HG02884 (cell line): ENCODE measurements at regions not wholly inside any gene's neighbourhood (a gene's known extent, or its start where the extent isn't known, plus 50 kb on each side); places are given as distances from the start of the nearest gene placed in this dataset.

ENCODE experiments used
- ATAC-seq: cut with Tn5 transposase; IDR thresholded peaks from one replicate; pipeline ENCODE4 v1.9.1; 2021; ENCODE audit warnings: mild to moderate bottlenecking, moderate library complexity; ENCODE audit not compliant: unreplicated experiment

DNA sequence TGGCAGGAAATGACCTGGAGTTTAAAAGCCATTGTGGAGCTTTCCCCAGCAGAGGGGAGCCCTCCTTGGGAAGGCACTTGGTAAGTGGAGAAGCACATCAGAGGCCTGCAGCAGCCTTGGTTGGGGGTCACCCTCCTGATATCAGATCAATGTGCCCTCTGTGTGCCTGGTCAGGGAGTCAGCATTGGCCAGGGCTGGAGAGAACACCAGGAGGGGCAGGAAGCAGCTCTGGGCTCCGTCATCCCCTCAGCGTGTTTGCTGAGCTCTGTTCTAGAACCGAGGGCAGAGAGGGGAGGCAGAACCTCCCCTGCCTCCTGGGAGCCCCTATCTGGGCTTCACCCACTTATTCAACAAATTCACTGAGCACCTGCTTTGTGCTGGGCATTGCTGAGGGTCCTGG is 846.0 kb downstream of the TBC1D22A start:
- no peak for ATAC-seq

DNA sequence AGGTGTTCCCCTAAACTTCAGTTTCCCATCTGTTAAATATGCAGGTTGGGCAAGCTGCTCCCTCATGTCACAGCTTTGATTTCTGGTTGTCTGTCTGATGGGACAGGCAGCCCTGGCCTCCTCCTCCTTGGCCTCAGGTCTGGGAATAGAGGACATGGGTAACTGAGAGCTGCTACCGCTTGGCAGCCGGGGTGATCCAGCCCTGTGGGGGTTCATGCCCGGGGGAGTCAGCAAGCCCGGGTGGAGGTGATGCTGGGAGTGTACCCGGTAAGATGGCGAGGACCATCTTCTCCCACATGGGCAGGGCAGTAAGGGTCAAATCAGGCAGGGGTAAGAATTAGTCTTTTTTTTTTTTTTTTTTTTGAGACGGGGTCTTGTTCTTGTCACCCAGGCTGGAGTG is 845.0 kb downstream of the TBC1D22A start:
- ATAC-seq: no peak

DNA sequence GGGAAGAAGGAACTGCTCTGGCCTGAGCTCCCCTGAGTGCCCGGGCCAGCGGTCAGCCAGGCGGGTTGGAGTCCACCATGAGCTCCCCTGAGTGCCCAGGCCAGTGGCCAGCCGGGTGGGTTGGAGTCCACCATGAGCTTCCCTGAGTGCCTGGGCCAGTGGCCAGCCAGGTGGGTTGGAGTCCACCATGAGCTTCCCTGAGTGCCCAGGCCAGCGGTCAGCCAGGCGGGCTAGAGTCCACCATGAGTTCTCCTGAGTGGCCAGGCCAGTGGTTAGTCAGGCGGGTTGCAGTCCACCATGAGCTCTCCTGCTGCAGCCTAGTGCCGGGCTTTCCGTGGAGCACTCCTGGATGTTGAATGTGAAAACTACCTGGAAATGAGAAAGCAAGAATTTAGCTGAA is 844.0 kb downstream of the TBC1D22A start:
- no peak for ATAC-seq

DNA sequence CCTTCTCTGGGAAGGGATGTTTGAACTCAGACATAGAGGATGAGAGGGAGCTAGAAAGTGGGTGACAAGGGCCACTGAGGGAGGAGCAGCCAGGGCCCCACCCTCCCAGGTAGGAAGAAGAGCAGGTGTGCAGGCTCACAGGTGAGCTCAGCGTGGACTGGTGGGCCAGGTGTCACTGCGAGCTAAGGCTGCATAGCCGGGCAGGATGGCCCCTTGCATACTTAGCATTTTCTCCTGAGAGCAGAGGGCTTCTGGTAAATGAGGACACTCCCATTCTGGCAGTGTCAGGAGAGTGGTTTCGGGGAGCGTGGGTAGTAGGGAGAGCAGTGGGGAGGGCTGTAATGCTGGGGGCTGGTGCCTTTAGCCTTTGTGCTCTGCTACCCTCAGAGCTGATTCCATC is 843.4 kb downstream of the TBC1D22A start:
- ATAC-seq: no peak

DNA sequence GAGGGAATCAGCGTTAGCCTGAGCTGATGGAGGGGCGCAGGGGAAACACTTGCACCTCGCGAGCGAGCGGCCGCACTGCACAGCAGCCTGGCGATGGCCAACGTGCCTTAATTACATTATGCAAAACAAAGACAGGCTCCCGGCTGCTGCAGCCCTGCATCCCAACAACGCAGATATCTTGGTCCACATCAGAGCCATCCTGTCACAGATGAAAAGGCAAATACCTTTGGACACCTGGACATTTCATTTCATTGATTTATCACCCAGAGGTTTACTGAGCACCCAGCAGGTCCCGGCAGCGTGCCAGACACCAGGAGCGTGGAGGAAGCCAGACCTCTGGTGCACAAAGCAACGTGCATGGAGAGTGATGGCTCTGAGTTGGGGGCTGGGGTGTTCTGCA is 843.0 kb downstream of the TBC1D22A start:
- ATAC-seq: no peak

DNA sequence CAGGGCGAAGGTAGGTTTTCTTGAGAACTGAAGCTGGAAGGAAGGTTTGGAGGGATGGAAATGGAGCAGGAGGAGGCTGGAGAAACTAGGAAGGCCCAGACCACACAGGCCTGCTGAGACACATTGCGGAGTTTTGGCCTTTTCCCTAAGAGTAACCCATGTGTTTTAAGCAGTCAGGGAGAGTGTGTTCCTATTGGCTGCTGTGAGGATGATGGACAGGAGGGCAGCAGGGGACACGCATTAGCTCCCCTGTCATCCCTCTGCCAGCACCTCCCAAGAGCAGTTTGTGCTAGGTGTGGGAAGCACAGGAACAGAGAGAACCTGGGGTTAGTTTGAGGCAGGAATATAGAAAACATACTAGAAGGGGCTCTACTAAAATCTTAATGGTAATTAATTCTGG is 842.1 kb downstream of the TBC1D22A start:
- no peak for ATAC-seq

DNA sequence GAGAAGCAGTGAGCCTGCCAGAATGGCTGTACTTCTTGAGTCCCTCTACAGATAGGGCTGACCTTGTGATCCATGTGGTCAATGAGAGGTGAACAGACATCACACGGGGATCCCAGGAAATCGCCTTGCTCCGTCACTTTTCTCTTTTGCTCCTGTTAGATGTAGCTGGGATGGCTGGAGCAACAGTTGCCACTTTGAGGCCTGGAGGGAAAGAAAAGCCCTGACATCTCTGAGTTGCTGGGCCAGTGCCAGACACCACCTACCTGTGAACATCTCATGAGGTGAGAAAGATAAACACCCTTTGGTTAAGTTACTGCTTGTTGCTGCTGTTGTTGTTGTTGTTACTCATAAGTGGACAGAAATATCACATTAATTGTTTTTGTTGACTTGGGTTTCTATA is 840.3 kb downstream of the TBC1D22A start:
- no peak for ATAC-seq

DNA sequence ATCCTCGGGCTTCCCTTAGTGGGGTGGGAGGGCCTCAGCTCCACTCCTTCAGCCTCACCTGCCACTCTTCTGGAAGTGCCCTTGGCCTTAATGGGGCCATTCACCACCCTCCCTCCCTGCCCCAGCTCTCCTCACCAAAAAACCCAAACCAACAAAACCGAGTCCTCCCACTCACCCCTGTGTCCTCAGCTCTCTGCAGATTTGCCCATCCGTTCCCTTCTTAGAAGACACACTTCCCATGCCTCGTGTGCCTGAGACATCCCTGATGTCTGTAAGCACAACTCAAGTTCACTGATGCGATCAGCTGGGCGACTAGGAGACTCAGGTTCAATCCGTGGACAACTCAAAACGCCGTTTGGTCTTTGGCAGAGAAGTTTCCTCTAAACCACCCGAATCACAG is 839.2 kb downstream of the TBC1D22A start:
- ATAC-seq: no peak

DNA sequence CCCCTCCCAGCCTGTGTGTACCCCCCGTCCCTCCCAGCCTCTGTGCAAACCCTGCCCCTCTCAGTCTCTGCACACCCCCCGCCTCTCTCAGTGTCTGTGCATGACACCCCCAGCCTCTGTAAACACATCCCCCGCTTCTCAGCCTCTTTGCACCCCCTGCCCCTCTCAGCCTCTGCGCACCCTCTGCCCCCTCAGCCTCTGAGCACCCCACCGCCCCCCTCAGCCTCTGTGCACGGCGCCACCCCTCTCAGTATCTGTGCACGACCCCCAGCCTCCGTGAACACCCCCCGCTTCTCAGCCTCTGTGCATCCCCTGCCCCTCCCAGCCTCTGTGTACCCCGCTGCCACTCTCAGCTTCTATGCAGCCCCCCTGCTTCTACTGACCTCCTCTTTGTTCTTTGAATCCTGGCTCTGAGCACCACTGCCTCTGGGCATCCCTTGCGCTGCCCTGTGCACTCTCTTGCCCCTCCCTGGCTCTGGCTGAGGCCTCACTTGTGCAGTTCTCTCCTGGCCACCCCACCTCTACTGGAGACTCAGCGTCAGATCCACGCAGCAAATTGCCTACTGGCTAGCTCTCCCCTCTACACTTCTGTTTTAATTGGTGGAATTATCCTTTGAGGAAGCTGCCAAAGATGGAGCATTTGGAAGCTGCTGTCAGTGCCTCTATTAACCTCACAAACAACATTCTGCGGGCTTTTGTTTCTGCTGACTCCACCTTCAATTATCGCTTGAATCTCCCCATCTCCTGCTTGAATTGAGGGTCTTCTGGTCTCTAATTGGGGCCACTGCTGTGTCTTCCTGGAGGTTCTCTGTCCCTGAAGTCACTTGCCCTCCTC is 838.6 kb downstream of the TBC1D22A start:
- ATAC-seq: no peak

DNA sequence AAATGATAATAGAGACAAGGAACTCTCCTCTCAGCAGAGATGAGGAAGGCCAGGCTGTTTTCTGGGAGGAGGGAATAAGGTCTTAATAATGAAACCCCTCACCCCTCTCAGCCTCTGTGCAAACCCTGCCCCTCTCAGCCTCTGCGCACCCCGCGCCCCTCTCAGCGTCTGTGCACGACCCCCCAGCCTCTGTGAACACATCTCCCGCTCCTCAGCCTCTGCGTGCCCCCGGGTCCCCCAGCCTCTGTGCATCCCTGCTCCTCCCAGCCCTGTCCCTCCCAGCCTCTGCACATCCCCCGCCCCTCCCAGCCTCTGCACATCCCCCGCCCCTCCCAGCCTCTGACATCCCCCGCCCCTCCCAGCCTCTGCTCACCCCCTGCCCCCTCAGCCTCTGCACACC is 837.8 kb downstream of the TBC1D22A start:
- no peak for ATAC-seq

DNA sequence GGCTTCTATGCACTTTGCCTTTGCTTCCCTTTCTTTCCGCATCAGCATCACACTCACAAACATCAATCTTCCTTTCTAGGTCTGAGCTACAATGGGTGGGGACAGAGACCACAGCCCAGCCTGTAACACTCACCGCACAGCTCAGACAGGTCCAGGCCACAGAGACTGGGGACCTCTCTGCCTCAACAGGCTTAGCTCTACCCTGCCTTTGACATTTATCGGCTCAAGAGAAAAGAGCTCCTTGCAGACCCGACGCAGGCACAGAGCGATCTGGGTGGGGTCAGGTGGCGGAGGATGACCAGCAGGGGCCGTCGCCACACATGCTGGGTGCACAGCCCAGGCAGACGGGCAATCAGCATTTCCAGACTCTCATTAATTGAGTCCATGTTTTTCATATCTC is 837.3 kb downstream of the TBC1D22A start:
- no peak for ATAC-seq

DNA sequence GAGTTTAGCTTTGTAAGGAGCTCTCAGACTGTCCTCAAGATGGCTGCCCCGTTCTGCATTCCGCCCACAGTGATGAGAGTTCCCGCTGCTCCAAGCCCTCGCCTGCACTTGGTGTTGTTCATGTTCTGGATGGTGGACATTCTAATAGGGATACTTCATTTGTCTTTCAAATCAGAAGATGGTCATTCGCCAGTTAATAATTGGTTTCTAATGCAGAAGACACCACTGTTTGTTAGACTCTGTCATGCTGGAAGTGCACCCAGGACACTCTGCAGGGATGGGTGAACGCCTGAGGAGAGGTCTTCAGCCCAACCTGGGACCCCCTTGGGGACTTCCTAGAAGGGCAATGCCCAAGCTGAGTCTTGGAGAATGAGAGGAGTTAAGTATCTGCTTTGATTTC is 836.4 kb downstream of the TBC1D22A start:
- ATAC-seq: no peak

DNA sequence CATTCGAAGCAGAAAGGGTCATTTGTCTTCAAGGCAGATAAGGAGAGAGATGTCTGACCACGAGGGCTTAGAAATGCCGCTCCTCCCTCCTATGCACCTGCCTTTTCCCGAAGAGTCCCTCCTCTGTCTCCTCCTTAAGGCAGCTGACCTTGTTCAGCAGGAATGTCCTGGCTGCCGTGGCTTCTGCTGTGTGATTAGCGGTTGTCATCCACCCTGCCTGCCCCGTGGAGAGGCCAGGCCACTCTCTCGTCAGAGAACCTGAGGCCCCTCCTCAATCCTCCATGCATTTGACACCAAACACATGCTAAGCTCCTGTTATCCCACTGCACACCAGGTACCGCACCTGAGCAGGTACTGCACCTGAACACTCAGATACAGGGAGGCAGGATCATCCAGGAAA is 834.6 kb downstream of the TBC1D22A start:
- ATAC-seq: no peak

DNA sequence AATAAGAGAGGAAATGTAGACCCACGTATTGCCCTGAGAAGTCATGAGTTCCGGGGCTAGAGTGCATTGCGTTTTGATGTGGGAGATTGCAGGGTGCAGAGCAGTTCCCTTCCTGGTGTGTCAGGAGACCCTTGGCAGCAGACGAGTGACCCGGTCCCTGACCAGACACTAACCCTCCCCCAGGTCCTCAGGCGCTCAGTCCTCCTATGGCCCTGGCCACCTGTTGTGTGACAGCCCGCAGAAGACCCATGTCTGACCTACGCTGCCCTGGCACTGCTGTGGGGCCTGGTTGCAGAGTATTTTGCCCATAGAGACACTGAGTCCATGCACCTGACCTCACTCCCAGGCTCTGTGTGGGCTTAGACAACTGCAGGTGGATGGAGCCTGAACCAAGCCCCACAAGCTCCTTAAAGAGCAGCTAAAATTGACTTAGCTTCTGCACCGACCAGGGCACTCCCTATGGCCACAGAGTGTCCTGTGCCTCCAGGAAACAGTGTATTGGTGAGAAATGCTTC is 833.8 kb downstream of the TBC1D22A start:
- ATAC-seq: no peak

DNA sequence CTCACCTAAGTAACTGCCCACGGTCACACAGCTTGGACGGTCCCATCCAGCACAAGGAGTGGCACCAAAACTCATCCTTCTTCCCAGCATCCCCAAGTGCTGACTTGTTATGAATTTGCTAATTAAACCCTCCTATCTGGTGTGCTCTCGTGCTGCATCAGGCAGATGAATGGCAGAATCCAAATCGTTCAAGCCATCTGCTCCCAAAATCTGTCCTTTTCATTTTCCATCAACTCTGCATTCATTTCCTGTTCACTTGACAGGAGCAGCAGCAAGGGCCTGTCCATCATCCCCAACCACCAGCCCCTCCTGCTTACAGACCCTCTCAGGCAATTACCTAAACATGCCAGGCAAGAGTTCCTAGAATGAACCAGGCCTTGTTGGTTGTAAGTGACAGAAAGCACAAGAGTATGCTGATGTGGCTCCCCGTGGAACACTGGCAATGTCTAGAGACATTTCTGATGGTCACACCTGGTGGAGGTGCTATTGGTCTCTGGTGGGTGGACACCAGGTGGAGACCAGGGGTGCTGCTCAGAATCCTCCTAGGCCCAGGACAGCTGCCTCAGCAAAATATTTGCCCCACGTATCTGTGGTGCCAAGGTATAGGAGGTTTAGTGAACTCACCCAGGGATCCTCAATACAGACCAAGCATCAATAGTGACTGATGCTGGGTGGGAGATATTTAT is 832.5 kb downstream of the TBC1D22A start:
- no peak for ATAC-seq

DNA sequence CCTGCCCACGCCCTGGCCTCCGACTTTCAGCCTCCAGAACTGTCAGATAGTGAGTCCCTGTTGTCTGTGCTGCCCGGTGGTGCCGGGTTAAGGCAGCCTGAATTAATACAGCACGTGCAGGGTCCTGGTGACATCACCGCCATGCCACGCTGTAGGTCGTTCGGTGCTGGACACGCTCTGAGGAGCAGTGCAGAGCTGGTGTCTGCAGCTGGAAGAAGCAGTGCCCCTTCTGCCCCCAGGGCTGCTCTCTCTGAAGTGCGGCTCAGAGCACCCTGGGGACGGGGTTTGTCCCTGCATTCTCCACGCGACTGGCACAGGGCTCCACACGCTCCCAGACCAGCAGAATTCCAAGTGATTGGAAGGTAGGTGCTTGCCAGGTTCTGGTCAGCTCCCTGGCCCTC is 831.5 kb downstream of the TBC1D22A start:
- ATAC-seq: no peak

DNA sequence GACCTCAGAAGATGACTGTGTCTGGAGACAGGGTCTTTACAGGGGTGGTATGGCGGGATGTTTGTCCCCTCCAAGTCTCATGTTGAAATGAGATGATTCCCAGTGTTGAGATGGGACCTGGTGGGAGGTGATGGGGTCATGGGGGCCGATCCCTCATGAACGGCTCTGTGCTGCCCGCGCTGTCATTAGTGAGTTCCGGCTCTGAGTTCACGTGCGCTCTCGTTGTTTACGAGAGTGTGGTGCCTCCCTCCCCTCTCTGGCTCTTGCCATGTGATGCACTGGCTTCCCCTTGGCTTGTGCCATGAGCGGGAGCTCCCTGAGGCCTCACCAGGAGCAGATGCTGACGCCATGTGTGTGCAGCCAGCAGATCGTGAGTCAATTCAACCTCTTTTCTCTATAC is 830.8 kb downstream of the TBC1D22A start:
- ATAC-seq: no peak

DNA sequence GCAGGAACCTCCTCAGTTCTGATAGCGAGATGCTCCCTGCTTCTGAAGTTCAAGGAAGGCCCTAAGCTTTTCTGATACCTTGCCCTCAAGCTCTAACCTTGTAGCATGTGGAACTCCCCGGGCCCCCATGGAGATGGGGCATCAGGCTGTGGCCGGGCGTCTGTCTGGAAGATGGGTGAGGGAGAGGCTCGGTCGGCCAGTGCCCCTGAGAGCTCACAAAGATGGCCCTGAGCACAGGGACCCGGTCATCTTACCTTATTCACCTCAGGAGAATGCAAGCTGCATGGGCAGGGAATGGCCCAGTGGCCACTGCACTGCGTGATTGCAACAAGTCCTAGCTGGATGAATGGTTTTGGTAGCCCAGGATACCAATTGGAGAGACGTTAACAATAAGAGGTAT is 830.3 kb downstream of the TBC1D22A start:
- ATAC-seq: no peak

DNA sequence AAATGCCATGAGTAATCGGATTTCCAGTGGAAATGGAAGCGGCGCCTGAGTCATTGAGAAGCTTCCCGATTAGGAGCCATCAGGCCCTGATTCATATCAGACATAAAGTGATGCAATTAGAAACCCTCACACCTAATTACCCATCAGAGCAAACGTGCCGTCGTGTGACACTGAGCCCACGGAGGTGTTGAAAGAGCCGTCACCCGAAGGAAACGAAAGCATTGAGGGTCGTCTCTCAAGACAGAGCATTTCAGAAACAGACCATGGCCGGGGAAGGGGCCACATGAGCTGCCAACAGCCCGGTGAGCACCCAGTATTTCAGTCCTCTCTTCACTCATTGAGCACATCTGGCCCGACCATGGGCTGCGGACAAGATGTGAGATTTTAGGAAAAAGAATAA is 829.3 kb downstream of the TBC1D22A start:
- no peak for ATAC-seq

DNA sequence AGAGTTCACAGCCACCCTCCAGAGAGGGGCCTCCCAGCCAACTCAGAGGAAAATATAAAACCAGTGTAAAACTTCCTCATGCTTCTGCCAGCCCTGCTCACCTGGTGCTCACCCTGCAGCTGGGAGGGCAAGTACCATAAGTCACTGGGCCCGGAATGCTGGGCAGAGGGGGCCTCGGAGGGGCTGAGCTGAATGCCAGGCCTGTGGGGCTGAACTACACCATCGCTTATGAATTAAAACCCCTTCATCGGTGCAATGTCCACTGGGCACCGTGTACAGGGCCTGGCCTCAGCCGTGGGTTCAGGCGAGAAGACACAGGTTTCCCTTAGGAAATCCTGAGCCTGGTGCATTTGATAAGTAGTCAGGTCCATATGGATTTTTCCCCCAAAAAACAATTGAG is 828.6 kb downstream of the TBC1D22A start:
- ATAC-seq: no peak

DNA sequence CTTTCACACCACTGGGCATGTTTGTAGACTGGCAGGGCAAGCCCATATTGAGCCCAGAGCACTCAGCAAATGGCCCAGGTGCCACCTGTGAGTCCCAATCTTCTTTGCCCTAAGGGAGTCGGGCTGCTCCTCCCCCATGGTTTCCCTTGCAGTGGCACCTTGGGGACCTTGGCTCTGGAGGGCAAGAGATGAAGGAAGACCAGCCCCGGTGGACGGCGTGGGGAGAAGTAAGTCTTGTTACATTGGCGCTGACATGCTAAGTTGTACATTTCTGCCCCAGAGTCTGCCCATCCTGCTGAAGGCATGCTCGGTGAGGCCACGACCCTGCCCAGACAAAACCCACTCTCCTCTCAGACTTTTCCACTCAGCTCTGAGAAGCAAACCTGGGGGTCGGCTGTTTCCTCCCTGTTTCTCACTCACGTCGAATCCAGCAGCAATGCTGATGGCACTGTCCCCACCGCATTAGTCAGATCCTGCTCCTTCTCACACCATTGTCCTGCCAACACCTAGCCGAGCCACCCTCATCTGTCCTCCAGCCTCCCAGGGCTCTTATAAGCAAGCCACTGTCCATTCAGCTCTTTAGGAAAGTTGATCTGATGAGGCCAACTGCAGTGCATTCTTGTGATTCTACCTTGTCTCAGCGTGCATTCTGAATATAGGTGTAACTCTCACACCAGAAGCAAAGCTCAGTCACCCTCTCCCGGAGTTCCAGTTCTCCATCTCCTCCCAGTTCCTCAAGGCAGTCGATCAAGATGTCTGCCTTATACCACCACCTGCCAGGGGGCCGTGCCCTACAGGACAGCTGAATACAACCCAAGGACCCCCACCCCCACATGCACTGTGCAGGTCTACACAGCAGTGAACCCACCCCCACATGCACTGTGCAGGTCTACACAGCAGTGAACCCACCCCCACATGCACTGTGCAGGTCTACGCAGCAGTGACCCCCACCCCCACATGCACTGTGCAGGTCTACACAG is 827.1 kb downstream of the TBC1D22A start:
- ATAC-seq: no peak
